ENCODE measurements at regions not wholly inside any gene's neighbourhood (a gene's known extent, or its start where the extent isn't known, plus 50 kb on each side); places are given as distances from the start of the nearest gene placed in this dataset.

GRCh38 chr10:1964476-1964875, 227.2 kb upstream of the ADARB2 start (continued):
- no peak for TF ChIP-seq ZSCAN18 (CRISPR knock-in tag; IDR thresholded peaks at IDR 0.05)

- CTCF ChIA-PET, result interaction anchor here (0.5 kb wide), 1 partner anchor 189 kb away, joined by 3 read pairs; no protein-coding TSS in a partner anchor
- Mint-ChIP-seq H3K27me3 (ENCODE audit: low read depth) (no peaks in the 10 kb centered on the region), H3K36me3 (no peaks in the 10 kb centered on the region), H3K9me3 (peaks cover 4% of the 10 kb centered on the region; the same call in 1 of the 2 replicates), H3K4me3 (no peak overlapping the region), H3K4me1 (peaks cover 7% of the 10 kb centered on the region), H3K27ac (no peak overlapping the region)
- DNase-seq (ENCODE audit: low spot score) (no peak), ATAC-seq (no peak)
- TF ChIP-seq SMAD3 (CRISPR knock-in tag; IDR thresholded peaks at IDR 0.05; ENCODE audit: borderline replicate concordance) (no peak), JUN (CRISPR knock-in tag; IDR thresholded peaks at IDR 0.05) (no peak), SMAD4 (CRISPR knock-in tag; IDR thresholded peaks at IDR 0.05) (no peak), HMGXB4 (CRISPR knock-in tag; IDR thresholded peaks at IDR 0.05) (no peak), E2F5 (CRISPR knock-in tag; IDR thresholded peaks at IDR 0.05) (no peak), ZNF532 (CRISPR knock-in tag; IDR thresholded peaks at IDR 0.05; ENCODE audit: borderline replicate concordance) (no peak), ZNF423 (CRISPR knock-in tag; IDR thresholded peaks at IDR 0.05) (no peak), ZSCAN18 (CRISPR knock-in tag; IDR thresholded peaks at IDR 0.05) (no peak)
- POLR2A ChIA-PET, result no interaction called here
Observed at GRCh38 chr10:1963341-1963740, 226.0 kb upstream of the ADARB2 start.

GRCh38 chr10:1961989-1962388, 224.7 kb upstream of the ADARB2 start:
- DNase-seq (ENCODE audit: low spot score) (no peak), ATAC-seq (peak; percentile 76)
- Mint-ChIP-seq H3K27ac (no peak overlapping the region), H3K36me3 (no peaks in the 10 kb centered on the region), H3K27me3 (ENCODE audit: low read depth) (no peaks in the 10 kb centered on the region), H3K4me1 (no peaks in the 10 kb centered on the region), H3K9me3 (peaks cover 4% of the 10 kb centered on the region; the same call in 1 of the 2 replicates), H3K4me3 (no peak overlapping the region)
- ChIA-PET CTCF (no interaction called here), POLR2A (interaction anchor here (0.6 kb wide), 1 partner anchor 1199 kb away, joined by 6 read pairs; no protein-coding TSS in a partner anchor)
- TF ChIP-seq GTF2I (CRISPR knock-in tag; conservative IDR thresholded peaks at IDR 0.05) (no peak), CREM (CRISPR knock-in tag; IDR thresholded peaks at IDR 0.05) (no peak), ZNF219 (CRISPR knock-in tag; IDR thresholded peaks at IDR 0.05; ENCODE audit: borderline replicate concordance) (no peak), ZNF232 (CRISPR knock-in tag; IDR thresholded peaks at IDR 0.05) (no peak), FOXP4 (CRISPR knock-in tag; IDR thresholded peaks at IDR 0.05) (no peak), FOXK1 (CRISPR knock-in tag; IDR thresholded peaks at IDR 0.05) (no peak), NR2C2 (CRISPR knock-in tag; IDR thresholded peaks at IDR 0.05) (no peak), E2F1 (CRISPR knock-in tag; IDR thresholded peaks at IDR 0.05) (no peak), AR (CRISPR knock-in tag; IDR thresholded peaks at IDR 0.05) (no peak)
